Ishikawa (cell line): ENCODE measurements at regions not wholly inside any gene's neighbourhood (a gene's known extent, or its start where the extent isn't known, plus 50 kb on each side); places are given as distances from the start of the nearest gene placed in this dataset.

ENCODE experiments used
- CREB1 ChIP-seq: IDR thresholded peaks from 2 replicates; pipeline ENCODE4 v1.6.1; 2012; ENCODE audit warnings: low read depth
- EGR1 ChIP-seq: IDR thresholded peaks from 2 replicates; pipeline ENCODE4 v1.6.1; 2012
- MAX ChIP-seq: IDR thresholded peaks from 2 replicates; pipeline ENCODE4 v1.6.1; 2012
- RAD21 ChIP-seq: IDR thresholded peaks from 2 replicates; pipeline ENCODE4 v1.6.1; 2012; ENCODE audit warnings: low read depth
- USF1 ChIP-seq: IDR thresholded peaks from 2 replicates; pipeline ENCODE4 v1.6.1; 2012
- ZBTB7A ChIP-seq: IDR thresholded peaks from 2 replicates; pipeline ENCODE4 v1.6.1; 2012; ENCODE audit warnings: low read depth

DNA sequence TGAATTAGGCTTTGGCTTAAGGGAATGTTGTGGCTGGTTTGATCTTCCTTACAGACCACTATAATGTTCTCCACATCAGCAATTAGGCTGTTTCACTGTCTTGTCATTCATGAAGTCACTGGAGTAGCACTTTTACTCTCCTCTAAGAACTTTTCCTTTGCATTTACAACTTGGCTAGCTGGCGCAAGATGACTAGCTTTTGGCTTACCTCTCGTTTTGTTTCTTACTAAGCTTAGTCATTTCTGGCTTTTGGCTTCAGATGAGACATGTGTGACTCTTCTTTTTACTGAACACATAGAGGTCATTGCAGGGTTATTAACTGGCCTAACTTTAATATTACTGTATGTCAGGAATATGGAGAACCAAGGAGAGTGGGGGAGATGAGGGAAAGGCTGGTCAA, 143.2 kb downstream of the PTCHD4 start:
- TF ChIP-seq MAX (no peak), ZBTB7A (no peak), EGR1 (no peak), USF1 (no peak), RAD21 (no peak), CREB1 (no peak)
